DND-41 (cell line): ENCODE measurements at regions not wholly inside any gene's neighbourhood (a gene's known extent, or its start where the extent isn't known, plus 50 kb on each side); places are given as distances from the start of the nearest gene placed in this dataset.
"Not testable (repeated sequence)": the region's sequence is repeated elsewhere in the genome, so short reads cannot be mapped to it uniquely, and the experiment has no call there.

Source experiments
- ATAC-seq: fragments of 200-7000 bp; cut with Tn5 transposase; 3 replicates; pipeline ENCODE4 v1.9.1; 2021; ENCODE audit warnings: low read depth; ENCODE audit not compliant: insufficient read depth
- DNase-seq: peaks from one replicate; pipeline ENCODE4 v3.0.0-alpha.2; 2020
- H2AFZ ChIP-seq: 2 replicates; pipeline ENCODE4 v1.6.0; 2012; ENCODE audit warnings: low read depth, low read length
- H3K27ac ChIP-seq: 2 replicates; pipeline ENCODE4 v1.5.1; 2012; ENCODE audit warnings: low read length, inconsistent platforms
- H3K27me3 ChIP-seq: fragments of 200-600 bp; sonication (generic); 2 replicates; pipeline ENCODE4 v1.6.0; 2012; ENCODE audit warnings: low read length, mild to moderate bottlenecking, inconsistent platforms; ENCODE audit not compliant: insufficient read depth, poor library complexity
- H3K36me3 ChIP-seq: 2 replicates; pipeline ENCODE4 v1.5.1; 2012; ENCODE audit warnings: low read length, inconsistent platforms; ENCODE audit not compliant: insufficient read depth
- H3K4me1 ChIP-seq: 2 replicates; pipeline ENCODE4 v1.5.1; 2012; ENCODE audit warnings: mild to moderate bottlenecking, low read length; ENCODE audit not compliant: insufficient read depth
- H3K4me2 ChIP-seq: 2 replicates; pipeline ENCODE4 v1.6.0; 2012; ENCODE audit warnings: mild to moderate bottlenecking, moderate library complexity, low read length, inconsistent platforms; ENCODE audit not compliant: insufficient read depth
- H3K4me3 ChIP-seq, 2 experiments: fragments of 200-600 bp in 1 of 2; shearing (Covaris generic) in 1 of 2; 2 replicates each; pipeline ENCODE4 v1.5.1; 2012 to 2016; ENCODE audit warnings: inconsistent platforms in 2 of 2, low read length in 2 of 2, mild to moderate bottlenecking in 2 of 2, low read depth in 1 of 2, moderate library complexity in 1 of 2
- H3K79me2 ChIP-seq: 2 replicates; pipeline ENCODE4 v1.6.0; 2012; ENCODE audit warnings: low read length, inconsistent platforms; ENCODE audit not compliant: insufficient read depth
- H3K9ac ChIP-seq: 2 replicates; pipeline ENCODE4 v1.6.0; 2012; ENCODE audit warnings: low read depth, mild to moderate bottlenecking, inconsistent platforms, low read length, moderate library complexity
- H3K9me3 ChIP-seq: 2 replicates; pipeline ENCODE4 v1.5.1; 2012; ENCODE audit warnings: low read length, moderate library complexity, mild to moderate bottlenecking, inconsistent platforms; ENCODE audit not compliant: insufficient read depth, severe bottlenecking
- H4K20me1 ChIP-seq: 2 replicates; pipeline ENCODE4 v1.6.0; 2012; ENCODE audit warnings: low read length; ENCODE audit not compliant: insufficient read depth
- CTCF ChIP-seq: IDR thresholded peaks from 2 replicates; pipeline ENCODE4 v1.5.1; 2012; ENCODE audit warnings: borderline replicate concordance, low read length, moderate library complexity, mild to moderate bottlenecking; ENCODE audit not compliant: poor library complexity, severe bottlenecking; ENCODE audit errors: extremely low read depth
- EZH2 ChIP-seq: IDR thresholded peaks from 3 replicates; pipeline ENCODE4 v1.6.1; 2012; ENCODE audit warnings: borderline replicate concordance, low read depth, mild to moderate bottlenecking, moderate library complexity, low read length, inconsistent platforms; ENCODE audit not compliant: severe bottlenecking

GRCh38 chr2:187188783-187189631 lies 259.0 kb downstream of the CALCRL start:
- TF ChIP-seq EZH2 (no peak), CTCF (no peak)
- Histone ChIP-seq H3K4me1 (no peaks in the 10 kb centered on the region), H3K9me3 (no peaks in the 10 kb centered on the region), H3K4me3 (no peak overlapping the region), H4K20me1 (no peaks in the 10 kb centered on the region), H3K36me3 (no peaks in the 10 kb centered on the region), H3K4me2 (no peak overlapping the region), H3K27ac (no peak overlapping the region), H3K79me2 (no peaks in the 10 kb centered on the region), H3K27me3 (no peaks in the 10 kb centered on the region), H2AFZ (no peak overlapping the region), H3K9ac (no peak overlapping the region)
- no peak for ATAC-seq
- no peak for DNase-seq

DNA sequence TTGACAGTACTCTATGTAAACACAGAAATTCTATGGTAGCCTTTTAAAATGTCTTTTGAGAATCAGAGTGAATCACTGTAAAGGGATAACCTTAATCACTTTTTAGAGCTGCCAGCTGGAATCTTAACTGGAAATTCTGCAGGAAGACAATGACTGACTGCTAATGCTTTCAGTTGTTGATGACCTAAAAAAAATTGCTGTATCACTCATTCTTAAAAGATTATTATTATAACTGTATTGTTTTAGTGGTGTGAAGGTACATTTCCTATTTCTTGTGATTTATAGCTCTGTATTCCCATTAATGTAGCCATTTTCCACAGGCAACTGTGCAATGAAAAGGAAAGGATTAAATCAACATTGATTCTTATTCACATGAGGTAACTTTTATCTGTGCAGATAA lies 260.5 kb downstream of the CALCRL start:
- Histone ChIP-seq H3K4me3 (no peak overlapping the region), H3K27ac (no peak overlapping the region), H3K9ac (no peak overlapping the region), H4K20me1 (no peaks in the 10 kb centered on the region), H3K36me3 (no peaks in the 10 kb centered on the region), H2AFZ (no peak overlapping the region), H3K4me2 (no peak overlapping the region), H3K79me2 (no peaks in the 10 kb centered on the region), H3K9me3 (no peaks in the 10 kb centered on the region), H3K4me1 (no peaks in the 10 kb centered on the region), H3K27me3 (no peaks in the 10 kb centered on the region)
- ATAC-seq (no peak), DNase-seq (no peak)
- TF ChIP-seq CTCF (no peak), EZH2 (no peak)

DNA sequence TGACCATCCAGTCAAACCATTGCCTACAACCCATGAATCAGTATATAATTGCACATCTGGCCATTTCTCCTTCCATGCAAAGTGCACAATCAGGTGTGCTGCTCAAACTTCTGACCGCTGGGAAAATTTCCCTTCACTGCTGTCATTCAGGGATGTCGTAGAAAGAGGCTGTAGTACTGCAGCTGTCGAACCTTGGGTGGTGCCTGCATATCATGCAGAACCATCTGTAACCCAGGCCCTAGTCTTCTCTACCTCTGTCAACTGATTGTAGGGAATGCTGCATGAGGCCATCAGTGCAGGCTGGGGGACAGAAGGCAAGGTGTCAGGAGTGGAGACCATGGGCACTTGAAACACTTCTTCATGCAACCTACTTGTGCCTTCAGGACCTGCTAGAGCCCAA lies 267.5 kb downstream of the CALCRL start:
- H3K9ac ChIP-seq, result no peak overlapping the region
- DNase-seq (no peak), ATAC-seq (no peak)
- TF ChIP-seq EZH2 (no peak), CTCF (no peak)
- no peaks in the 10 kb centered on the region for H3K4me1 ChIP-seq
- no peak overlapping the region for H2AFZ ChIP-seq
- no peak overlapping the region for H3K27ac ChIP-seq
- H3K4me3 ChIP-seq, result no peak overlapping the region
- H3K4me2 ChIP-seq, result no peak overlapping the region
- H3K79me2 ChIP-seq, result no peaks in the 10 kb centered on the region
- no peaks in the 10 kb centered on the region for H3K27me3 ChIP-seq
- no peaks in the 10 kb centered on the region for H3K36me3 ChIP-seq
- H3K9me3 ChIP-seq, result no peaks in the 10 kb centered on the region
- no peaks in the 10 kb centered on the region for H4K20me1 ChIP-seq

DNA sequence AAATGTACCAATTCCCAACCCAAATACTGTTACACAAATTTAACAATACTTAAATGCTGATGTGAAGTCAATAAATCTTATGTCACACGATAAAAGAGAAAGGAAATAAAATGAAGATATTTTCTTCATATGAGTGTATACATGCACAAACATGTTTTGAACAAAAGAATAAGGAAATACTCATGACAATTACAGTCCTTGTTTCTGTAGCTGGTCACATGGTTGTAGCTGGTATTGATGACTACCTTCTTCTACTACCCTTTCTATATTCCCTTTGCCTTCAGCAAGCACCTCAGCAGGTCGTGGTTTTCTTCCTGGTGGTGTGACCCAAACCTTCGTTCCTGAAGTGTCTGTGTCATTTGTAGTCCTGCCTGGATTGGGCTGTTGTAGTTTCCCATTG lies 269.2 kb downstream of the CALCRL start:
- not testable (repeated sequence) for H3K9me3 ChIP-seq

More for the DNA sequence above, 269.2 kb downstream of the CALCRL start:
- not testable (repeated sequence) for H3K4me2 ChIP-seq, H3K4me3 ChIP-seq, H3K36me3 ChIP-seq, H3K27ac ChIP-seq, H3K9ac ChIP-seq, H3K79me2 ChIP-seq, ATAC-seq, H4K20me1 ChIP-seq, H3K4me1 ChIP-seq, H2AFZ ChIP-seq, DNase-seq, H3K27me3 ChIP-seq
